MM.1S (cell line): ENCODE measurements at regions not wholly inside any gene's neighbourhood (a gene's known extent, or its start where the extent isn't known, plus 50 kb on each side); places are given as distances from the start of the nearest gene placed in this dataset.

Source experiments
- CTCF ChIP-seq: fragments of 300-600 bp; sonication (generic); IDR thresholded peaks from 2 replicates; pipeline ENCODE4 v1.5.1; 2016; ENCODE audit warnings: antibody characterized with exemption, low read length, mixed read lengths
- EZH2 ChIP-seq: fragments of 300-600 bp; sonication (generic); optimal IDR thresholded peaks from 2 replicates; pipeline ENCODE3; 2017; ENCODE audit warnings: low read depth, mild to moderate bottlenecking, antibody characterized with exemption, low read length, mixed read lengths
- EZH2phosphoT487 ChIP-seq: fragments of 300-600 bp; sonication (generic); IDR thresholded peaks from 2 replicates; pipeline ENCODE4 v1.6.1; 2018; ENCODE audit warnings: antibody characterized with exemption, low read length

- TF ChIP-seq CTCF (no peak), EZH2phosphoT487 (no peak), EZH2 (no peak)
These were observed 640.7 kb downstream of the BCOR start for GRCh38 chrX:39456894-39457604.
